ES-I3 (cell line): ENCODE measurements at regions not wholly inside any gene's neighbourhood (a gene's known extent, or its start where the extent isn't known, plus 50 kb on each side); places are given as distances from the start of the nearest gene placed in this dataset.

Experiments used
- H3K36me3 ChIP-seq: 2 replicates; pipeline ENCODE4 v1.6.1; 2013; ENCODE audit warnings: mild to moderate bottlenecking, low read length, control low read depth, moderate library complexity; ENCODE audit not compliant: insufficient read depth
- H3K4me1 ChIP-seq: 2 replicates; pipeline ENCODE4 v1.6.1; 2013; ENCODE audit warnings: mild to moderate bottlenecking, control low read depth, low read length; ENCODE audit not compliant: insufficient read depth
- H3K9ac ChIP-seq: 2 replicates; pipeline ENCODE4 v1.6.1; 2013; ENCODE audit warnings: low read depth, mild to moderate bottlenecking, low read length, moderate library complexity
- H3K9me3 ChIP-seq: 2 replicates; pipeline ENCODE4 v1.6.1; 2013; ENCODE audit warnings: mild to moderate bottlenecking, low read length, moderate library complexity; ENCODE audit not compliant: control insufficient read depth, insufficient read depth

DNA sequence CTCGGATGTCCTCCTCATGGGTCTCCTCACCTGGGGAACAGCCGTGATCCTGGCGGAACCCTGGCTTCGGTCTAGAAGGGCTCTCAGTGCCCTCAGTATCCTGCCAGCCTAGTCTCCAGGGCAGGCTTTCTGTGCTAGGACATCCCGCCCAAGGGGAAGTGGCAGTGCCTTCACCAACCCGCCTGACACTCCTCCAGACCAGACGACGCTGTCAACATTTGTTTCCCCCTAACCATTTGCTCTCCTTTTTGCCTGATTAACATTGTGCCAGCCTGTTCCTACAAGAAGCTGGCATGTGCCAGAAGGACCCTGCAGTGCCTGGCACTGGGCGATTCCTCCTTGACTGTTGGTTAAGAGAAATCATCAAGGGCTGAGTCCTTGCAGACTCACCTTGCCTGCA, 358.9 kb upstream of the IRX2 start:
- H3K9me3 ChIP-seq: no peaks in the 10 kb centered on the region
- H3K9ac ChIP-seq: no peak overlapping the region
- peaks cover 21% of the 10 kb centered on the region for H3K4me1 ChIP-seq
- no peaks in the 10 kb centered on the region for H3K36me3 ChIP-seq

DNA sequence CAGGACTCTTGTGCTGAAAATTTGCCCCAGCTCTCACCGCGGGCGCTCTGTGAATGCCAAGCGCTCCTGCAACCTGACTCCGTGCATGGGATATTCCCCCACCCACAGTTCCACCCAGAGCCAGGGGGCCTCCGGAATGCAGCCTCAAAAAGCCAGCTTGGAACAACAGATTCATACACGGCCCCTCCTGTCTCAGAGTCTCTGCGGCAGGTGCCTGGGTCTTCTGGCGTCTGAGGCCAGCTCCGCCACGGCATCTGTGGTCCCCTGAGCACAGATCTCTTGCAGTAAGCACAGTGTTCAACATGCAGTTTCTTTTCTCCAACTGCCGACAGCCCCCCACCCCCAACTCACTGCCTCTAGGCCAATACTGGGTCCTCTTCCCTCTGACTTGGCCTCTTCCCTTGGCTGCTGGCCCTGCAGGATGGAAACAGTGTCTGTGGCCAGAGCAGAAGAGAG, 355.7 kb upstream of the IRX2 start:
- Histone ChIP-seq H3K9ac (no peak overlapping the region), H3K36me3 (no peaks in the 10 kb centered on the region), H3K4me1 (peaks cover 52% of the 10 kb centered on the region), H3K9me3 (no peaks in the 10 kb centered on the region)

DNA sequence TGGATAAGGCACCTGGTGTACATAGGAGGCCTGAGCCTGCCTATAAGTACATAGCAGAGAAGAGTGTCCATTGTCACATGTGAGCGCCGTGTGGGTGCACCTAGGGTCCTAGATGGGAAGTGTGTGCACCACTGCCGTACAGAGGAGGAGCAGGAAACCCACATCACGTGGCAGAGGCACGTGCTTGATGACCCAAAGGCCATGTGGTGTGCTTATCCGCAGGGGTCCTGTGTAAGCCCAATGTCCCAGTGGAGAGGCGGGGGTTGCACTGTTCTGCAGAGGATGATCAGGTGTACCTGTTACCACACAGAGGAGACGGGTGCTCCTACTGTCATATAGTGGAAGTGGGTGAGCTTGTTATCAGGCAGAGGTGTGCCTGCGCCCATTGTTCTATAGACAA, 354.1 kb upstream of the IRX2 start:
- Histone ChIP-seq H3K9ac (no peak overlapping the region), H3K36me3 (no peaks in the 10 kb centered on the region), H3K9me3 (no peaks in the 10 kb centered on the region), H3K4me1 (peaks cover 63% of the 10 kb centered on the region)

DNA sequence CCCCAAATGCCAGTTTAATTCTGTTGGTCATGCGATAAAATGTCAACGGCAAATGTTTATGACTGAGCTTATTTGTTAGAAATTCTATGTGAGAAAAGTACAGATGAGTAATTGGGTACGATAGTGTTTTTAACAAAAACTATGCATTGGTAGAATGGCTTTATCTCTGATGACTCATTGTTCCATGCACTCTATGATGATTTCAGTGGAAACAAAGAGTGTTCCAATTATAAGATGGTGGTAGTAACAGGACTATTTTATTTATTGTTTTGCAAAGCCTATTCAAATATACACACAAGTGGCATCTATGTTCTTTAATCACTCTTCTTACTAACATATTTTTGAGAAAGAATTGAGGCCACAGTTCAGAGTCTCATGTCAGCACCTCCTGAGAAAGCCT, 353.7 kb upstream of the IRX2 start:
- Histone ChIP-seq H3K9ac (no peak overlapping the region), H3K4me1 (peaks cover 67% of the 10 kb centered on the region), H3K36me3 (no peaks in the 10 kb centered on the region), H3K9me3 (no peaks in the 10 kb centered on the region)

DNA sequence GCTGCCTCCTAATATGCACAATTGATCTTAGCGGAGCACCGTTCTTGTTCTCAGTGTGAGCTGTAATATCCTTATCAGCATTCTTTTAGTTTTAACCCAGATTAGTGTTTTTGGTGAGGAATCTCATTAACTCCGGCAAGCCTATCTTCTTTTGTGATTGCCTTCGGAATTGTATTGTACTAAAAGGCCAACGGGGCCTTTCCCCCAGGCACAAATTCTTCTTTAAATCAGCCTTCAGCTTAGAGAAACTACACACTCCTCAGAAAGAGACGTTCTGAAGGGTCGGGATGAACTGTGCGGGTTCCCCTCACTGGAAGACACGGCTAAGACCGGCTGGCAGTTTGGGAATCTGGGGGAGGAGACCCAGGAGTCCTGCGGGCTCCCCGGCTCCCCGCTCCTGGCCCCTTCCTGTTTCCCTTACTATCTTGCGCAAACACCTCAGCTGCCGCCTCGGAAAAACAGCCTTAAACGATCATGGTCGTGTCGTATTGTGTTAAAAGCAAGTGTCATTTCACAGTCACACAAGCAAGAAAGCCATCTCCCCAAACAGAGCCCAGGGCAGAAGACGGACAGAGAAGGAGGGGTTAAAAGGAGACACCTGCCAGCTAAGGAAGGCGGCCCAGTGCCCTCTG, 353.1 kb upstream of the IRX2 start:
- Histone ChIP-seq H3K4me1 (peaks cover 69% of the 10 kb centered on the region), H3K9me3 (no peaks in the 10 kb centered on the region), H3K9ac (peak overlapping the region; percentile 22; the same call in 1 of the 2 replicates), H3K36me3 (no peaks in the 10 kb centered on the region)

DNA sequence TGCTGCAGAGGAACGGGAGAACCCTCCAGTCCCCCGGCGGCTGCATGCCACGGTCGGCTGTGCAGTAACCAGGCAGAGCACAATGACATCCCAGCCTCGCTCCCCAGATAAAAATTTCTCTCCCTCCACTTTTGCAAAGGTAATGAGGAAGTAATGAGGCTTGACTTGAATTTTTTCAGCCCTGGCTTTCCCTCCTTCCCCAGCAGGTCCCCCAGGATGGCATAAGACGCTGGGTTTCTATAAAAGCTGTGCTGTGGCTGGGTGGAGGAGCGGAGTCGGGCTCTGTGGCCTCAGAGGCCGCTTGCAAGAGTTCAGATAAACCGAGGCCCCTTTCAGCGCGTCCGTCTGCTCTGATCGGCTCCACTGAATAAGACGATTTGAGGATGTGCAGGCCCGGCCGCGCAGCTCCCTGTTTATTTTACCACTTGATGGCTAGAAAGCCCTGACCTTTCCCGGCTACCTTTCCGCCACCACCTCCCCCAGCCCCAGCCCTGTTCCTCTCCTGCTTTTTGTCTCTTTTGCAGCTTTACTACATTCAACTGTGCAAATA, 351.9 kb upstream of the IRX2 start:
- no peak overlapping the region for H3K9ac ChIP-seq
- H3K9me3 ChIP-seq: no peaks in the 10 kb centered on the region
- H3K36me3 ChIP-seq: no peaks in the 10 kb centered on the region
- peaks cover 69% of the 10 kb centered on the region for H3K4me1 ChIP-seq

DNA sequence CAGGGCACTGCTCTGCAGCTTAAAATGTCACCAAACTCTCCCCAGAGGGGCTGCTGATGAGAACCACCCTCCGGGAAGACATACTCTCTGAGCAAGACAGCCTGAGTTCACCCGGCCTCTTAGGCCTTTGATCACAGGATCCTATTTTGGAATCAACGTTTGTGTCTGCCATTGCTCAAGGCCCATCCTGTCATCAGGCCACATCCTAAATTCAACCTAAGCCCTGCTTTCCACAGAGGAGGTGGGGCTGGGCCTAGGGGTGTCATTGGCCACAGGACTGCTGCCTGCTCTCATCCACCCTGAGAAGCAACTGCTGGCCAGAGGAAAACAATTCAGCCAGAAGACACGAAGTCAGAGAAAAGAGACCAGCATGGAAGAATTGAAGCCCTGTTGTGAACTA, 351.1 kb upstream of the IRX2 start:
- H3K4me1 ChIP-seq: peaks cover 63% of the 10 kb centered on the region
- H3K36me3 ChIP-seq: no peaks in the 10 kb centered on the region
- H3K9me3 ChIP-seq: no peaks in the 10 kb centered on the region
- H3K9ac ChIP-seq: no peak overlapping the region

DNA sequence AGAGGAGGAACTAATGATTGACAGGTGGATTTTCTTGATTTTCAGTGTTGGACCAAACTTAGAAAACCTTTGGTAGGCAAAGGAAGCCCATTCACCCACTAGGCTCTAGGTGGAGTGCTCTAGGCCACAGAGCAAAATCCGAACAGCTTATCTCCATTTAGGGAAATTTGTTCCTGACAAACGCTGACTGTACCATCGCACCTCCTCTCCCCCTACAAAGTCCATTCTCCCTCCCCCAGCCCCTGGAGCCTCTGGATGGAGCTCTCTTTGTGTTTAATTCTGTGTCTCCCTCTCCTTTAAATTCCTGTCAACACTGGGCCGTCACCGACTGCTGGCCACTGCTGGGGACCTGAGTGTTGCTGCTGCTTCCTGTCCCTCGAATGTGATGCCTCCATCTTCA, 350.1 kb upstream of the IRX2 start:
- H3K9ac ChIP-seq: 0 out of 2 replicates have a peak overlapping the region, but pooled peaks have one; percentile 4
- H3K36me3 ChIP-seq: no peaks in the 10 kb centered on the region
- H3K9me3 ChIP-seq: no peaks in the 10 kb centered on the region
- H3K4me1 ChIP-seq: peaks cover 56% of the 10 kb centered on the region

DNA sequence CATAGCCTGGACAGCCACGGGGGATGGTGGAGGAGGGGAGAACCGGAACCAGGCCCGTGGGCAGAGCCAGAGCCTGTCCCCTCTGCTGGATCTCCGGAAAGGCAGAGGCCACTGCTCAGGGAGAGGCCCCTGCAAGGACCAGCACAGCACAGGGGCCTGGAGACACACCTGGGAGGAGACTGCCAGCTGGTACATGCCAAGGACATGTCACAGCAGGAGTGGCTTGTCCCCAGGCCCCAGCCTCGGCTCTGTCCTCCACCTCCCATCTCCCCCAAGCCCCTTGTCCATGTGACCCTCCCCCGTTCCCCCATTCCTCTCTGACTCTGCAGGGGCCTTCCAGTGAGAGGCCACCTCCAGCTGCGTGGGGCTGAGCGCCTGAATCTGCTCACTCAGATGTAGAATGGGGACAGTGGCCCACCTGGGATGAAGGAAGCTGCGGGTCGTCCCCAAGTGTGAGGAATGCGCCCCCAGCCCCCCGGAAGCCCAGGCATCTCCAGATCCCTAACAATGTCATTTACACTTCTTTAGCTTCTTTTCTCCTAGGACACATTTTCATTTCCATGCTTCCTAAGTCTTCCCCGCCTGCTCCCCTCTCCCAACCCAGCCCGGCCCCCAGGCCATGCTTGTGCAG, 349.6 kb upstream of the IRX2 start:
- peaks cover 55% of the 10 kb centered on the region for H3K4me1 ChIP-seq

DNA sequence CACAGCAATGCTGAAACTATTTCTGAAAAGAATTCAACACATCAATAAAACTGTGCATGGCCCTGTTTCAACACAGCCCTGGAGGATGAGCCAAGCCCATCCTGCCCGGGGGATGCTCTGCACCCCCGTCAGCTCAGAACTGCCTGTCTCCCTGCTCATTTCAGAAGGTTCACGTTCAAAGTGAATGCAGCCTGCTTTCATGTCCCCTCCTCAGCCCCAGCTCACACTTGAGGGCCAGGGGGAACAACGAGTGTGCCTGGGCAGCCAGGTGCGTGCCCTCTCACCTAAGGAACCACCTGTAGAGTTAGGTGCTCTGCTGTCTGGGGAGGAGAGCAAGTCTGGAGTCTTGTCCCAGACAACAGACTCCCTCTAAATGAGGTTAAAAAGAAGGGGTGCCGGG, 348.5 kb upstream of the IRX2 start:
- no peaks in the 10 kb centered on the region for H3K9me3 ChIP-seq
- H3K36me3 ChIP-seq: no peaks in the 10 kb centered on the region
- H3K4me1 ChIP-seq: peaks cover 44% of the 10 kb centered on the region
- H3K9ac ChIP-seq: no peak overlapping the region

More for the DNA sequence above, 349.6 kb upstream of the IRX2 start:
- no peak overlapping the region for H3K9ac ChIP-seq
- no peaks in the 10 kb centered on the region for H3K9me3 ChIP-seq
- no peaks in the 10 kb centered on the region for H3K36me3 ChIP-seq

DNA sequence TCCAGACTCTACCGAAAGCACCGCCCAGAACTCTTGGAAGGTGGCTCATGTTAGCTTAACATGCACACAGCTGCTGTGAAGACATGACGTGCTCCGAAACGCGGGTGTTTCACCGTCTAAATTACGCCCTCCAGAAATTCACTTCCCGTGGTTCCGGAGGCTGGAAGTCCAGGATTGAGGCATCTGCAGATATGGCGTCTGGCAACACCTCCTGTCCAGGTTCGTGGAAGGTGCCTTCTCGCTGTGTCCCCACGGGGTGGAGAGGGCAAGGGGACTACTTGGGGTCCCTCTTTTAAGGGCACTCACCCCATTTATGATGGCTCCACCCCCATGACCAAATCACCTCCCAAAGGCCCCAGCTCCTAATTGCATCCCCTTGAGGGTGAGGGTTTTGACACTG, 348.0 kb upstream of the IRX2 start:
- Histone ChIP-seq H3K9me3 (no peaks in the 10 kb centered on the region), H3K4me1 (peaks cover 39% of the 10 kb centered on the region), H3K9ac (no peak overlapping the region), H3K36me3 (no peaks in the 10 kb centered on the region)

DNA sequence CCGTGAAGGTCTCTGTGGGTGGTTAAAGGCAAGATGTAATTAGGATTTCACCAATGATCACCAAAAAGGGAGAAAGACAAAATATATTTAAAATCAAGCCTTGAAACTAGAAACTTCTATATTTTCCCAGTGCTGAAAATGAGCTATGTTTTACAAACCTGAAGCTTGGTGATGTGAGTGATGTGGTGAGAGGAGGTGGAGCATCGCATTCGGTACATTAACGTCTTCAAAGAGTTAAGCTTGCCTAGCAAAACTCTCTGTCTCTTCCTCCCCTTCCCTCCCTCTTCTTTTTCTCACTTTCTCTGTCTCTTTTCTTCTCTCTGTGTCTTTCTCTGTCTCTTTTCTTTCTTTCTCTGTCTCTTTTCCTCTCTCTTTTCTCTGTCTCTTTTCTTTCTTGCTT, 347.3 kb upstream of the IRX2 start:
- Histone ChIP-seq H3K9me3 (no peaks in the 10 kb centered on the region), H3K9ac (no peak overlapping the region), H3K36me3 (no peaks in the 10 kb centered on the region), H3K4me1 (peaks cover 33% of the 10 kb centered on the region)

DNA sequence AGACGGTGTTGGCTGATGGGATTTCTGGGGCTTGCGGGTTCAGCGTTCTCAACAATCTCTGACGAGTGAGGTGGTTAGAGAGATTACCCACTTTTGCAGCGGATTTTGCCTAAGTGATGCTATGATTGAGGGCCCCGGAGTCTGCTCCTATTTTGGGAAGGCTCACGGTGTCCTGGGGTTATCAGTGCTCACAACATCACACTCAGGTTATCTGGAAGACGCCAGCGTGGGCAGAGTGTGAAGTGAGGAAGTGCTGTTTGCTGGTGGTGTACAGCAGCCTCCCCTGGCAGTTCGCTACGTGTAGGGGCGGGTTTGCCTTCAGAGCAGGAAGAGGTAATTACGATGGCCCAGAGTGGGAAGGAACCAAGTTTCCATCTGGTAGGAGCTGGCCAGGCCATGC, 341.2 kb upstream of the IRX2 start:
- no peaks in the 10 kb centered on the region for H3K4me1 ChIP-seq
- H3K9ac ChIP-seq: no peak overlapping the region
- no peaks in the 10 kb centered on the region for H3K9me3 ChIP-seq
- H3K36me3 ChIP-seq: no peaks in the 10 kb centered on the region

DNA sequence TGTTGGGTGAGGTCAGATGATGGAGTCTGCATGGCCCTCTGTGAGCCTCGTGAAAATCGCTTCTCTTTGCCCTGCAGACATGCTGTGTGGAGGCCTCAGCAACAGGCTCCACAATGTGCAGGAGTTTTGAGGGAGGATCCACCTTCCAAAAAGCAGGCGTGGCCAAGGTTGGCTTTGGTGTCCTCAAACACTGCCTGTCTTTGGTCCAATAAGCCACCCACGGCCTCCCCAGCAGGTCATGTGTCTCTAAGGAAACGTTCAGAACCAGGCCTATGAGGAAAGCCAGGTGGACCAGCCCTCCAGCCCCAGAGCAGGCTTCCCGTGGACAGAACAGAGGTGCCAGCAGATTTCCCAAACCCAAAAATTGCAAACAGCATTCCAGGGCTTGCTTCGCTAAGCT, 340.7 kb upstream of the IRX2 start:
- Histone ChIP-seq H3K4me1 (no peaks in the 10 kb centered on the region), H3K9ac (no peak overlapping the region), H3K36me3 (no peaks in the 10 kb centered on the region), H3K9me3 (no peaks in the 10 kb centered on the region)

DNA sequence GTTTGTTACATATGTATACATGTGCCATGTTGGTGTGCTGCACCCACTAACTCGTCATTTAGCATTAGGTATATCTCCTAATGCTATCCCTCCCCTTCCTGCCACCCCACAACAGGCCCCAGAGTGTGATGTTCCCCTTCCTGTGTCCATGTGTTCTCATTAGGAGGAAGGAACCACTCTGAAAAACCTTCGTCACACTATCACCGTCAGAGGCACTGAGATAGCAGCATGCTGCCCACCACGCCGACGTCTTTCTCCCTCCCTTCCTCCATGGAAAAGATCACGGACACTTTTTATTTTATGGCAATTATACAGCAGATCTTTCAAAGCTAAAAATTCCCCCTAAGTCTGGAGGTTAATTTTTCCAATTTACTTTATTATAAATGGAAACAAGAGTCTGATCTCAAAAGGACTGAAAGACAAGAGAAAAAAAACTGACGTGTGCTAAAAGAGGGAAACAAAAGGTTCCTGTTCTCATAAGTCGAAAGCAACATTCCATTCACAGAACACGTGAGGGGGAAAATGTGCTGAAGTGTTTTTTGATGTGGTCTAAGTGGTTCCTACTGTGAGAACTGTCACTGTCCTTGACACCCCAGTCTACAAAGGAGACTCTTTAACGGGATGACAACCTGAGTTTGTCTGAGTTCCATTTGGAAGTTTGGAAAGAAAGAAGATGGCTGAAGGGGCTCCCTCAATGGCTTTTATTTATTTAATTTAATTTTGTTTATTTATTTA, 339.7 kb upstream of the IRX2 start:
- Histone ChIP-seq H3K9me3 (no peaks in the 10 kb centered on the region), H3K9ac (no peak overlapping the region), H3K4me1 (no peaks in the 10 kb centered on the region), H3K36me3 (no peaks in the 10 kb centered on the region)
